ENCODE measurements at regions not wholly inside any gene's neighbourhood (a gene's known extent, or its start where the extent isn't known, plus 50 kb on each side); places are given as distances from the start of the nearest gene placed in this dataset.
"Not testable (repeated sequence)": the region's sequence is repeated elsewhere in the genome, so short reads cannot be mapped to it uniquely, and the experiment has no call there.

GRCh38 chr4:114257501-114257900, 278.1 kb upstream of the ARSJ start:
- no peaks in the 10 kb centered on the region for H3K27me3 Mint-ChIP-seq (ENCODE audit: low read depth)
- TF ChIP-seq, protein P1, sequence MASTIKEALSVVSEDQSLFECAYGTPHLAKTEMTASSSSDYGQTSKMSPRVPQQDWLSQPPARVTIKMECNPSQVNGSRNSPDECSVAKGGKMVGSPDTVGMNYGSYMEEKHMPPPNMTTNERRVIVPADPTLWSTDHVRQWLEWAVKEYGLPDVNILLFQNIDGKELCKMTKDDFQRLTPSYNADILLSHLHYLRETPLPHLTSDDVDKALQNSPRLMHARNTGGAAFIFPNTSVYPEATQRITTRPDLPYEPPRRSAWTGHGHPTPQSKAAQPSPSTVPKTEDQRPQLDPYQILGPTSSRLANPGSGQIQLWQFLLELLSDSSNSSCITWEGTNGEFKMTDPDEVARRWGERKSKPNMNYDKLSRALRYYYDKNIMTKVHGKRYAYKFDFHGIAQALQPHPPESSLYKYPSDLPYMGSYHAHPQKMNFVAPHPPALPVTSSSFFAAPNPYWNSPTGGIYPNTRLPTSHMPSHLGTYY (CRISPR knock-in tag; IDR thresholded peaks at IDR 0.05) = no peak
- TF ChIP-seq ATF6 (CRISPR knock-in tag; IDR thresholded peaks at IDR 0.05) = no peak
- TF ChIP-seq SP1 (CRISPR knock-in tag; conservative IDR thresholded peaks at IDR 0.05) = no peak
- TF ChIP-seq SMAD3 (CRISPR knock-in tag; IDR thresholded peaks at IDR 0.05; ENCODE audit: borderline replicate concordance) = no peak
- TF ChIP-seq, protein P2, sequence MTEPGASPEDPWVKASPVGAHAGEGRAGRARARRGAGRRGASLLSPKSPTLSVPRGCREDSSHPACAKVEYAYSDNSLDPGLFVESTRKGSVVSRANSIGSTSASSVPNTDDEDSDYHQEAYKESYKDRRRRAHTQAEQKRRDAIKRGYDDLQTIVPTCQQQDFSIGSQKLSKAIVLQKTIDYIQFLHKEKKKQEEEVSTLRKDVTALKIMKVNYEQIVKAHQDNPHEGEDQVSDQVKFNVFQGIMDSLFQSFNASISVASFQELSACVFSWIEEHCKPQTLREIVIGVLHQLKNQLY (CRISPR knock-in tag; IDR thresholded peaks at IDR 0.05) = no peak
- no peak for TF ChIP-seq ZBTB43 (CRISPR knock-in tag; IDR thresholded peaks at IDR 0.05)
- TF ChIP-seq, protein P3, sequence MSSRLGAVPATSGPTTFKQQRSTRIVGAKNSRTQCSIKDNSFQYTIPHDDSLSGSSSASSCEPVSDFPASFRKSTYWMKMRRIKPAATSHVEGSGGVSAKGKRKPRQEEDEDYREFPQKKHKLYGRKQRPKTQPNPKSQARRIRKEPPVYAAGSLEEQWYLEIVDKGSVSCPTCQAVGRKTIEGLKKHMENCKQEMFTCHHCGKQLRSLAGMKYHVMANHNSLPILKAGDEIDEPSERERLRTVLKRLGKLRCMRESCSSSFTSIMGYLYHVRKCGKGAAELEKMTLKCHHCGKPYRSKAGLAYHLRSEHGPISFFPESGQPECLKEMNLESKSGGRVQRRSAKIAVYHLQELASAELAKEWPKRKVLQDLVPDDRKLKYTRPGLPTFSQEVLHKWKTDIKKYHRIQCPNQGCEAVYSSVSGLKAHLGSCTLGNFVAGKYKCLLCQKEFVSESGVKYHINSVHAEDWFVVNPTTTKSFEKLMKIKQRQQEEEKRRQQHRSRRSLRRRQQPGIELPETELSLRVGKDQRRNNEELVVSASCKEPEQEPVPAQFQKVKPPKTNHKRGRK (CRISPR knock-in tag; IDR thresholded peaks at IDR 0.05; ENCODE audit: borderline replicate concordance) = no peak
- no peak for TF ChIP-seq NFATC4 (CRISPR knock-in tag; IDR thresholded peaks at IDR 0.05)
- TF ChIP-seq JUN (CRISPR knock-in tag; IDR thresholded peaks at IDR 0.05) = no peak
- no peak for TF ChIP-seq ZNF219 (CRISPR knock-in tag; IDR thresholded peaks at IDR 0.05; ENCODE audit: borderline replicate concordance)
- TF ChIP-seq NR1H2 (CRISPR knock-in tag; IDR thresholded peaks at IDR 0.05) = no peak
- TF ChIP-seq ESRRA (CRISPR knock-in tag; IDR thresholded peaks at IDR 0.05; ENCODE audit: borderline replicate concordance) = no peak
- TF ChIP-seq, protein P4, sequence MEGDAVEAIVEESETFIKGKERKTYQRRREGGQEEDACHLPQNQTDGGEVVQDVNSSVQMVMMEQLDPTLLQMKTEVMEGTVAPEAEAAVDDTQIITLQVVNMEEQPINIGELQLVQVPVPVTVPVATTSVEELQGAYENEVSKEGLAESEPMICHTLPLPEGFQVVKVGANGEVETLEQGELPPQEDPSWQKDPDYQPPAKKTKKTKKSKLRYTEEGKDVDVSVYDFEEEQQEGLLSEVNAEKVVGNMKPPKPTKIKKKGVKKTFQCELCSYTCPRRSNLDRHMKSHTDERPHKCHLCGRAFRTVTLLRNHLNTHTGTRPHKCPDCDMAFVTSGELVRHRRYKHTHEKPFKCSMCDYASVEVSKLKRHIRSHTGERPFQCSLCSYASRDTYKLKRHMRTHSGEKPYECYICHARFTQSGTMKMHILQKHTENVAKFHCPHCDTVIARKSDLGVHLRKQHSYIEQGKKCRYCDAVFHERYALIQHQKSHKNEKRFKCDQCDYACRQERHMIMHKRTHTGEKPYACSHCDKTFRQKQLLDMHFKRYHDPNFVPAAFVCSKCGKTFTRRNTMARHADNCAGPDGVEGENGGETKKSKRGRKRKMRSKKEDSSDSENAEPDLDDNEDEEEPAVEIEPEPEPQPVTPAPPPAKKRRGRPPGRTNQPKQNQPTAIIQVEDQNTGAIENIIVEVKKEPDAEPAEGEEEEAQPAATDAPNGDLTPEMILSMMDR (IDR thresholded peaks at IDR 0.05) = no peak
- TF ChIP-seq E2F1 (CRISPR knock-in tag; IDR thresholded peaks at IDR 0.05) = no peak
- TF ChIP-seq ATF1 (CRISPR knock-in tag; IDR thresholded peaks at IDR 0.05) = no peak
- H3K27ac Mint-ChIP-seq = no peak overlapping the region
- H3K4me3 Mint-ChIP-seq = no peak overlapping the region
- H3K9me3 Mint-ChIP-seq = peaks cover 4% of the 10 kb centered on the region; the same call in 1 of the 2 replicates
- no peaks in the 10 kb centered on the region for H3K4me1 Mint-ChIP-seq
- no peak for DNase-seq (ENCODE audit: low spot score)
- ChIA-PET POLR2A (no interaction called here), CTCF (no interaction called here)
- no peaks in the 10 kb centered on the region for H3K36me3 Mint-ChIP-seq
- ATAC-seq = no peak

DNA sequence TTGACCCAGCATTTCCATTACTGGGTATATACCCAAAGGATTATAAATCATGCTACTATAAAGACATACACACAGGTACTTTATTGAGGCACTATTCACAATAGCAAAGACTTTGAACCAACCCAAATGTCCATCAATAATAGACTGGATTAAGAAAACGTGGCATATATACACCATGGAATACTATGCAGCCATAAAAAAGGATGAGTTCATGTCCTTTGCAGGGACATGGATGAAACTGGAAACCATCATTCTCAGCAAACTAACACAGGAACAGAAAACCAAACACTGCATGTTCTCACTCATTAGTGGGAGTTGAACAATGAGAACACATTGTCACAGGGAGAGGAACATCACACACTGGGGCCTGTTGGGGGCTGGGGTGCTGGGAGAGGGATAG, 283.0 kb upstream of the ARSJ start:
- DNase-seq (ENCODE audit: low spot score); H3K27ac Mint-ChIP-seq; H3K27me3 Mint-ChIP-seq (ENCODE audit: low read depth); H3K36me3 Mint-ChIP-seq; ATAC-seq; H3K4me3 Mint-ChIP-seq; H3K4me1 Mint-ChIP-seq; H3K9me3 Mint-ChIP-seq; POLR2A ChIA-PET: not testable (repeated sequence)
- CTCF ChIA-PET = interaction anchor here (0.6 kb wide), 1 partner anchor 9 kb away, joined by 3 read pairs; no protein-coding TSS in a partner anchor

Measured in WTC11 (cell line).